CD14-positive monocyte (primary cell): ENCODE measurements at regions not wholly inside any gene's neighbourhood (a gene's known extent, or its start where the extent isn't known, plus 50 kb on each side); places are given as distances from the start of the nearest gene placed in this dataset.

Source experiments
- DNase-seq, 3 donors: peaks; one replicate each; pipeline ENCODE4 v3.0.0-alpha.2; 2011 to 2022
- H2AFZ ChIP-seq: 2 replicates; pipeline ENCODE4 v1.6.0; 2012; ENCODE audit warnings: mild to moderate bottlenecking, low read depth, low read length, inconsistent platforms; ENCODE audit not compliant: insufficient read depth, poor library complexity, severe bottlenecking
- H3K27ac ChIP-seq, 2 donors: 1 replicate in 1 of 2; 2 replicates in 1 of 2; pipeline ENCODE4 v1.5.1; 2012 to 2013; ENCODE audit warnings: low read length in 2 of 2, control low read depth in 1 of 2, inconsistent platforms in 1 of 2, low read depth in 1 of 2, mild to moderate bottlenecking in 1 of 2
- H3K27me3 ChIP-seq, 2 donors: one replicate each; pipeline versions ENCODE4 v1.6.0 to v1.6.1; 2011 to 2013; ENCODE audit warnings: low read length in 2 of 2; ENCODE audit not compliant: control insufficient read depth in 2 of 2, insufficient read depth in 2 of 2
- H3K36me3 ChIP-seq, 2 donors: replicated peaks in 1 of 2; 1 replicate in 1 of 2; 2 replicates in 1 of 2; pipeline versions ENCODE4 v1.5.1 to v1.6.1; 2012 to 2013; ENCODE audit warnings: low read length in 2 of 2, control low read depth in 1 of 2, inconsistent platforms in 1 of 2, mild to moderate bottlenecking in 1 of 2; ENCODE audit not compliant: insufficient read depth in 2 of 2, control insufficient read depth in 1 of 2
- H3K4me1 ChIP-seq, 2 donors: 1 replicate in 1 of 2; 2 replicates in 1 of 2; pipeline versions ENCODE4 v1.5.1 to v1.6.1; 2012 to 2013; ENCODE audit warnings: low read length in 2 of 2, control low read depth in 1 of 2, inconsistent platforms in 1 of 2, mild to moderate bottlenecking in 1 of 2, moderate library complexity in 1 of 2; ENCODE audit not compliant: insufficient read depth in 2 of 2, control insufficient read depth in 1 of 2
- H3K4me2 ChIP-seq: replicated peaks from 2 replicates; pipeline ENCODE3; 2012; ENCODE audit warnings: low read length, moderate library complexity, mild to moderate bottlenecking; ENCODE audit not compliant: poor library complexity, severe bottlenecking; ENCODE audit errors: extremely low read depth
- H3K4me3 ChIP-seq, 3 experiments: fragments of 200-600 bp in 1 of 3; sonication (generic) in 1 of 3; replicated peaks in 1 of 3; 1 replicate in 2 of 3; 2 replicates in 1 of 3; pipeline ENCODE4 v1.5.1; 2011 to 2013; ENCODE audit warnings: low read length in 3 of 3, mild to moderate bottlenecking in 3 of 3, control low read depth in 2 of 3, low read depth in 2 of 3, inconsistent platforms in 1 of 3, moderate library complexity in 1 of 3
- H3K79me2 ChIP-seq: 2 replicates; pipeline ENCODE4 v1.6.0; 2012; ENCODE audit warnings: mild to moderate bottlenecking, control low read depth, inconsistent platforms, low read length, moderate library complexity; ENCODE audit not compliant: insufficient read depth
- H3K9ac ChIP-seq: 2 replicates; pipeline ENCODE4 v1.6.0; 2017; ENCODE audit warnings: low read length, mild to moderate bottlenecking; ENCODE audit not compliant: insufficient read depth, poor library complexity, severe bottlenecking
- H3K9me3 ChIP-seq, 2 donors: replicated peaks in 1 of 2; 1 replicate in 1 of 2; 2 replicates in 1 of 2; pipeline versions ENCODE4 v1.5.1 to v1.6.1; 2012 to 2013; ENCODE audit warnings: low read length in 2 of 2, control low read depth in 1 of 2; ENCODE audit not compliant: control insufficient read depth in 1 of 2, insufficient read depth in 1 of 2
- H4K20me1 ChIP-seq: 2 replicates; pipeline ENCODE4 v1.6.0; 2012; ENCODE audit warnings: mild to moderate bottlenecking, low read length, control low read depth, moderate library complexity; ENCODE audit not compliant: insufficient read depth
- H3K27ac Mint-ChIP-seq, 7 donors: one replicate each; pipeline ENCODE4 v1.8.0; 2020; ENCODE audit warnings: mild to moderate bottlenecking in 7 of 7, mixed read lengths in 7 of 7, moderate library complexity in 6 of 7, inconsistent platforms in 2 of 7
- H3K27me3 Mint-ChIP-seq, 3 donors: one replicate each; pipeline ENCODE4 v1.8.0; 2021 to 2022; ENCODE audit warnings: low read depth in 3 of 3, mild to moderate bottlenecking in 3 of 3, mixed read lengths in 3 of 3, moderate library complexity in 3 of 3, inconsistent platforms in 1 of 3
- H3K36me3 Mint-ChIP-seq, 2 donors: one replicate each; pipeline ENCODE4 v1.8.0; 2020; ENCODE audit warnings: mixed read lengths in 2 of 2, inconsistent platforms in 1 of 2, mild to moderate bottlenecking in 1 of 2
- H3K4me1 Mint-ChIP-seq: one replicate; pipeline ENCODE4 v1.8.0; 2020; ENCODE audit warnings: mild to moderate bottlenecking, mixed read lengths
- H3K4me3 Mint-ChIP-seq, 2 donors: one replicate each; pipeline ENCODE4 v1.8.0; 2020; ENCODE audit warnings: mild to moderate bottlenecking in 2 of 2, mixed read lengths in 2 of 2, moderate library complexity in 1 of 2
- H3K9me3 Mint-ChIP-seq, 7 donors: one replicate each; pipeline ENCODE4 v1.8.0; 2020 to 2022; ENCODE audit warnings: mixed read lengths in 7 of 7, mild to moderate bottlenecking in 6 of 7, moderate library complexity in 6 of 7, inconsistent platforms in 2 of 7
- CTCF ChIP-seq: fragments of 200-600 bp; IDR thresholded peaks from one replicate; pipeline ENCODE4 v1.8.0; 2022; ENCODE audit warnings: antibody characterized with exemption, mild to moderate bottlenecking
- WGBS: methylation state at CpG from one replicate; pipeline ENCODE4 v1.1.5; 2013; ENCODE audit warnings: missing lambda C conversion rate; ENCODE audit not compliant: insufficient coverage; 5-methylcytosine and 5-hydroxymethylcytosine counted together
- intact Hi-C, 2 donors: fragments of 100-400 bp; cut with micrococcal nuclease; formaldehyde crosslinking; loops; one replicate each; pipeline versions ENCODE4 v1.15.0 to v1.15.1; 2023

GRCh38 chr6:145031962-145032361 lies 703.4 kb downstream of the EPM2A start:
- Histone ChIP-seq H2AFZ (no peak overlapping the region), H3K4me3 (no peak overlapping the region), H3K27me3 (no peaks in the 10 kb centered on the region), H4K20me1 (no peaks in the 10 kb centered on the region), H3K9me3 (no peaks in the 10 kb centered on the region), H3K4me1 (no peaks in the 10 kb centered on the region), H3K27ac (no peak overlapping the region), H3K79me2 (no peaks in the 10 kb centered on the region), H3K4me2 (no peak overlapping the region), H3K36me3 (no peaks in the 10 kb centered on the region), H3K9ac (no peak overlapping the region)
- H3K27ac Mint-ChIP-seq = no peak overlapping the region
- intact Hi-C loops = no loop called here
- no peak for TF ChIP-seq CTCF
- H3K4me1 Mint-ChIP-seq = peaks cover 5% of the 10 kb centered on the region
- peaks cover 0 to 1% (median 0%) of the 10 kb centered on the region in 3 donors for H3K27me3 Mint-ChIP-seq
- DNase-seq = no peak
- no peaks in the 10 kb centered on the region for H3K36me3 Mint-ChIP-seq
- 40% methylated on average over 1 of the region's 4 CpGs for WGBS
- H3K4me3 Mint-ChIP-seq = no peak overlapping the region
- peaks cover 0 to 7% (median 5%) of the 10 kb centered on the region in 7 donors for H3K9me3 Mint-ChIP-seq

GRCh38 chr6:145032562-145033145 lies 702.7 kb downstream of the EPM2A start:
- Mint-ChIP-seq H3K4me1 (peaks cover 5% of the 10 kb centered on the region), H3K36me3 (no peaks in the 10 kb centered on the region), H3K27me3 (peaks cover 0 to 1% (median 0%) of the 10 kb centered on the region in 3 donors), H3K9me3 (peaks cover 0 to 7% (median 5%) of the 10 kb centered on the region in 7 donors), H3K27ac (no peak overlapping the region), H3K4me3 (no peak overlapping the region)
- no peak for TF ChIP-seq CTCF
- no peak overlapping the region for H3K4me2 ChIP-seq
- H3K4me3 ChIP-seq = no peak overlapping the region
- H4K20me1 ChIP-seq = no peaks in the 10 kb centered on the region
- H3K9ac ChIP-seq = no peak overlapping the region
- intact Hi-C loops = no loop called here
- no peaks in the 10 kb centered on the region for H3K79me2 ChIP-seq
- H3K27ac ChIP-seq = no peak overlapping the region
- no peaks in the 10 kb centered on the region for H3K4me1 ChIP-seq
- H3K36me3 ChIP-seq = no peaks in the 10 kb centered on the region
- H3K27me3 ChIP-seq = no peaks in the 10 kb centered on the region
- no peak for DNase-seq
- no peaks in the 10 kb centered on the region for H3K9me3 ChIP-seq
- H2AFZ ChIP-seq = no peak overlapping the region
- no CpG with 5 or more reads among the region's 2 CpGs for WGBS
